GM12892 (cell line): ENCODE measurements at regions not wholly inside any gene's neighbourhood (a gene's known extent, or its start where the extent isn't known, plus 50 kb on each side); places are given as distances from the start of the nearest gene placed in this dataset.

Experiments
- DNase-seq: peaks from one replicate; pipeline ENCODE4 v3.0.0; 2011; ENCODE audit not compliant: insufficient read length
- FAIRE-seq: peaks from 2 replicates; lab custom pipeline; 2011; peaks lifted over from hg19 to GRCh38; lab: Jason Lieb, UNC
- POLR2A ChIP-seq: IDR thresholded peaks from 2 replicates; pipeline ENCODE4 v1.6.1; 2011; ENCODE audit warnings: low read depth, low read length, control low read depth
- POLR2AphosphoS5 ChIP-seq: IDR thresholded peaks from 2 replicates; pipeline ENCODE4 v1.6.1; 2011; ENCODE audit warnings: low read depth, low read length, control low read depth
- TAF1 ChIP-seq: IDR thresholded peaks from 2 replicates; pipeline ENCODE4 v1.6.1; 2011; ENCODE audit warnings: low read depth, mild to moderate bottlenecking, control low read depth, low read length, borderline replicate concordance

- FAIRE-seq: no peak
- no peak for DNase-seq
- TF ChIP-seq TAF1 (no peak), POLR2A (no peak), POLR2AphosphoS5 (no peak)
Observed at GRCh38 chr5:96509316-96509715, 76.3 kb upstream of the PCSK1 start.

GRCh38 chr5:96509721-96510350 lies 76.8 kb upstream of the PCSK1 start:
- no peak for FAIRE-seq

GRCh38 chr5:96516631-96517071 lies 83.6 kb upstream of the PCSK1 start:
- DNase-seq (no peak), FAIRE-seq (no peak)
- TF ChIP-seq POLR2A: no peak

More at GRCh38 chr5:96509721-96510350, 76.8 kb upstream of the PCSK1 start:
- TF ChIP-seq POLR2AphosphoS5 (no peak), POLR2A (no peak), TAF1 (no peak)
- DNase-seq: no peak

- TF ChIP-seq TAF1 (no peak), POLR2A (no peak), POLR2AphosphoS5 (no peak)
- no peak for DNase-seq
- FAIRE-seq: no peak
Observed at GRCh38 chr5:96517295-96517694, 84.2 kb upstream of the PCSK1 start.

GRCh38 chr5:96520345-96520744 lies 87.3 kb upstream of the PCSK1 start:
- no peak for DNase-seq
- peak; percentile 33 for FAIRE-seq
- no peak for TF ChIP-seq POLR2A
- no peak for TF ChIP-seq POLR2AphosphoS5
- TF ChIP-seq TAF1: no peak

- TF ChIP-seq TAF1 (no peak), POLR2AphosphoS5 (no peak), POLR2A (no peak)
- no peak for DNase-seq
- FAIRE-seq: no peak
Observed at GRCh38 chr5:96522635-96523355, 89.7 kb upstream of the PCSK1 start.

GRCh38 chr5:96527768-96528661 lies 95.0 kb upstream of the PCSK1 start:
- no peak for DNase-seq
- TF ChIP-seq POLR2A (no peak), POLR2AphosphoS5 (no peak), TAF1 (no peak)
- no peak for FAIRE-seq

- DNase-seq (no peak), FAIRE-seq (no peak)
- TF ChIP-seq POLR2AphosphoS5 (no peak), POLR2A (no peak), TAF1 (no peak)
Observed at GRCh38 chr5:96528826-96529474, 95.9 kb upstream of the PCSK1 start.

- DNase-seq (no peak), FAIRE-seq (no peak)
- no peak for TF ChIP-seq POLR2A
- TF ChIP-seq POLR2AphosphoS5: no peak
- no peak for TF ChIP-seq TAF1
Observed at GRCh38 chr5:96529559-96529958, 96.5 kb upstream of the PCSK1 start.

GRCh38 chr5:96530901-96531300 lies 97.9 kb upstream of the PCSK1 start:
- DNase-seq: no peak
- TF ChIP-seq POLR2A (no peak), POLR2AphosphoS5 (no peak), TAF1 (no peak)
- no peak for FAIRE-seq

GRCh38 chr5:96533371-96533770 lies 100.3 kb upstream of the PCSK1 start:
- TF ChIP-seq POLR2AphosphoS5 (no peak), POLR2A (no peak), TAF1 (no peak)
- no peak for FAIRE-seq

GRCh38 chr5:96537386-96537785 lies 104.3 kb upstream of the PCSK1 start:
- DNase-seq (no peak), FAIRE-seq (no peak)
- TF ChIP-seq TAF1 (no peak), POLR2AphosphoS5 (no peak), POLR2A (no peak)

More at GRCh38 chr5:96533371-96533770, 100.3 kb upstream of the PCSK1 start:
- DNase-seq: no peak
